B cell (primary cell): ENCODE measurements at regions not wholly inside any gene's neighbourhood (a gene's known extent, or its start where the extent isn't known, plus 50 kb on each side); places are given as distances from the start of the nearest gene placed in this dataset.

Experiments used
- ATAC-seq: fragments of 200-7000 bp; cut with Tn5 transposase; one replicate; pipeline ENCODE4 v1.10.0; 2021; ENCODE audit warnings: low read depth, mild to moderate bottlenecking, moderate number of reproducible peaks, moderate library complexity
- CTCF ChIA-PET: fragments of 350-600 bp; sonication (Branson Sonifier 250); formaldehyde crosslinking; loops from one replicate; lab custom pipeline; 2021; ENCODE audit warnings: antibody characterized with exemption, inconsistent platforms; lab: Charles Lee
- POLR2A ChIA-PET: fragments of 350-600 bp; sonication (Branson Sonifier 250); formaldehyde crosslinking; loops from one replicate; lab custom pipeline; 2021; ENCODE audit warnings: antibody characterized with exemption; lab: Charles Lee
- DNase-seq: peaks from one replicate; pipeline ENCODE4 v3.0.0; 2013
- H2AFZ ChIP-seq: 2 replicates; pipeline ENCODE4 v1.6.1; 2012; ENCODE audit warnings: mild to moderate bottlenecking, low read depth, low read length; ENCODE audit not compliant: insufficient read depth, poor library complexity, severe bottlenecking
- H3K27ac ChIP-seq, 2 donors: 1 replicate in 1 of 2; 2 replicates in 1 of 2; pipeline ENCODE4 v1.5.1; 2012 to 2013; ENCODE audit warnings: low read length in 2 of 2, mild to moderate bottlenecking in 2 of 2, moderate library complexity in 1 of 2
- H3K27me3 ChIP-seq, 4 experiments: fragments of 200-600 bp in 1 of 4; sonication (generic) in 1 of 4; replicated peaks in 1 of 4; 1 replicate in 2 of 4; 2 replicates in 2 of 4; pipeline versions ENCODE4 v1.6.1 to v1.7.0; 2013 to 2016; ENCODE audit warnings: low read length in 3 of 4, mild to moderate bottlenecking in 2 of 4, mixed read lengths in 1 of 4, moderate library complexity in 1 of 4; ENCODE audit not compliant: insufficient read depth in 4 of 4, control insufficient read depth in 3 of 4; ENCODE audit errors: control extremely low read depth in 1 of 4
- H3K36me3 ChIP-seq, 2 experiments: replicated peaks in 1 of 2; 1 replicate in 1 of 2; 2 replicates in 1 of 2; pipeline versions ENCODE4 v1.6.1 to v1.7.1; 2013; ENCODE audit warnings: low read length in 1 of 2; ENCODE audit not compliant: insufficient read depth in 2 of 2, control insufficient read depth in 1 of 2; ENCODE audit errors: control extremely low read depth in 1 of 2, extremely low read depth in 1 of 2
- H3K4me1 ChIP-seq, 2 donors: fragments of 200-600 bp in 1 of 2; sonication (generic) in 1 of 2; 1 replicate in 1 of 2; 2 replicates in 1 of 2; pipeline versions ENCODE4 v1.5.1 to v1.6.1; 2013 to 2017; ENCODE audit warnings: low read length in 2 of 2; ENCODE audit not compliant: control insufficient read depth in 2 of 2, insufficient read depth in 2 of 2
- H3K4me2 ChIP-seq: replicated peaks from 2 replicates; pipeline ENCODE3; 2012; ENCODE audit warnings: mild to moderate bottlenecking, low read depth, low read length; ENCODE audit not compliant: poor library complexity, severe bottlenecking
- H3K4me3 ChIP-seq, 5 experiments: fragments of 200-600 bp in 1 of 5; sonication (generic) in 1 of 5; 1 replicate in 3 of 5; 2 replicates in 2 of 5; pipeline versions ENCODE4 v1.5.1 to v1.7.0; 2011 to 2016; ENCODE audit warnings: low read length in 4 of 5, mild to moderate bottlenecking in 4 of 5, low read depth in 2 of 5, control low read depth in 1 of 5, moderate library complexity in 1 of 5; ENCODE audit not compliant: insufficient read depth in 1 of 5; ENCODE audit errors: control extremely low read depth in 1 of 5, extremely low read depth in 1 of 5
- H3K79me2 ChIP-seq: fragments of 200-600 bp; sonication (generic); one replicate; pipeline ENCODE4 v1.6.0; 2016; ENCODE audit warnings: low read length; ENCODE audit not compliant: control insufficient read depth, insufficient read depth
- H3K9ac ChIP-seq: fragments of 200-600 bp; sonication (generic); 2 replicates; pipeline ENCODE4 v1.6.1; 2017; ENCODE audit warnings: mild to moderate bottlenecking, low read length, moderate library complexity
- H3K9me3 ChIP-seq, 3 donors: one replicate each; pipeline versions ENCODE4 v1.6.1 to v1.7.1; 2013; ENCODE audit warnings: low read length in 2 of 3; ENCODE audit not compliant: control insufficient read depth in 2 of 3, insufficient read depth in 1 of 3; ENCODE audit errors: control extremely low read depth in 1 of 3
- H4K20me1 ChIP-seq: 2 replicates; pipeline ENCODE4 v1.6.0; 2012; ENCODE audit warnings: mild to moderate bottlenecking, low read length; ENCODE audit not compliant: insufficient read depth, control insufficient read depth, poor library complexity, severe bottlenecking
- H3K27ac Mint-ChIP-seq: one replicate; pipeline ENCODE4 v1.8.0; 2021; ENCODE audit warnings: mixed read lengths
- H3K27me3 Mint-ChIP-seq: one replicate; pipeline ENCODE4 v1.8.0; 2021; ENCODE audit warnings: mixed read lengths
- H3K4me1 Mint-ChIP-seq: one replicate; pipeline ENCODE4 v1.8.0; 2021; ENCODE audit warnings: mixed read lengths
- H3K4me3 Mint-ChIP-seq: one replicate; pipeline ENCODE4 v1.8.0; 2021; ENCODE audit warnings: mixed read lengths
- H3K9me3 Mint-ChIP-seq: one replicate; pipeline ENCODE4 v1.8.0; 2022; ENCODE audit warnings: mixed read lengths; ENCODE audit not compliant: insufficient read depth
- CTCF ChIP-seq: fragments of 200-600 bp; IDR thresholded peaks from one replicate; pipeline ENCODE4 v1.8.0; 2022; ENCODE audit warnings: antibody characterized with exemption, mild to moderate bottlenecking
- EZH2 ChIP-seq: IDR thresholded peaks from 2 replicates; pipeline ENCODE4 v1.6.1; 2012; ENCODE audit warnings: borderline replicate concordance, low read depth, mild to moderate bottlenecking, moderate library complexity, low read length; ENCODE audit not compliant: insufficient read depth, poor library complexity, severe bottlenecking
- WGBS: methylation state at CpG from one replicate; pipeline ENCODE4 v1.1.5; 2013; ENCODE audit warnings: missing lambda C conversion rate; ENCODE audit not compliant: insufficient coverage; 5-methylcytosine and 5-hydroxymethylcytosine counted together
- intact Hi-C: fragments of 100-400 bp; cut with micrococcal nuclease; formaldehyde crosslinking; loops from one replicate; pipeline ENCODE4 v1.10.0; 2022

DNA sequence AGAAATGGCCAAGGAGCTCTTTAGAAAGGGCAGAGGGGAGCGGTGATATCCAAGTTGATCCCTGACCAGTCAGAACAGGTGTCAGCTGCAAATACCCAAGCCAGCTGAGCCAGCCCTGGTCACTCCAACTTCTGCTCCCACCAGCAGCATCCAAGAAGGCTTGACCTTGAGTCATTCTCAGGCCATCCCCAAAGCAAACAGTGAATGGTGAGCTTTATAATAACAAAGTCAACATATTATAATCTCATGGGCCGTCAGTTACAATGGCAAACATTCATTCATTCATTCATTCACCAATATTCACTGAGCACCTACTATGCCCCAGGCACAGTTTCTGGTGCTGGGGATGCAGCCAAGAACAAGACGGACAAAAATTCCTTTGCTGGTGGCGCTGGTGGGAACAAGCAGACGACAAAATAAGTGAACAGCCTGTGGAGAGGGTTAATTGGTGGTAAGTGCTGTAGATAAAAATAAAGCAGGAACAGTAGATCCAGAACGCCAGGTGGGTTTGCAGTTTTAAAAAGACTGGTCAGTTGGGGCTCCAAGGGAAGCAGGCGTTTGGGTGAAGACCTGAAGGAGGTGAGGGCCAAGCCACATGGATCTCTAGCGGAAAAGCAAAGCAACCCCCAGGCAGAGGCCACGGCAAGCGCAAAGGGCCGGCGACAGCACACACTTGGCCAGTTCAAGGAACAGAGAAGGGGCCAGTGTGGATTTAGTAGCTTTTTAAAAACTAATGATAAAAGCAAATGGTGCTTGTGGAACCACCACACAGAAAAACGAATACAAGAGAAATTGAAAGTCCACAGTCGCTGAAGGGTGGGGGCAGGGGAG lies 131.8 kb upstream of the PTPN1 start:
- H3K79me2 ChIP-seq, result no peaks in the 10 kb centered on the region
- Mint-ChIP-seq H3K4me1 (peaks cover 15% of the 10 kb centered on the region), H3K9me3 (no peaks in the 10 kb centered on the region), H3K4me3 (no peak overlapping the region), H3K27ac (no peak overlapping the region), H3K27me3 (peaks cover 21% of the 10 kb centered on the region)
- no peaks in the 10 kb centered on the region for H3K9me3 ChIP-seq
- DNase-seq (no peak), ATAC-seq (no peak)
- H3K27ac ChIP-seq, result no peak overlapping the region
- H3K4me2 ChIP-seq, result no peak overlapping the region
- intact Hi-C loops, result no loop called here
- no peaks in the 10 kb centered on the region for H4K20me1 ChIP-seq
- no peaks in the 10 kb centered on the region for H3K36me3 ChIP-seq
- peaks cover 0 to 8% (median 0%) of the 10 kb centered on the region in 4 experiments for H3K27me3 ChIP-seq
- TF ChIP-seq EZH2 (no peak), CTCF (no peak)
- H3K4me1 ChIP-seq, result peaks cover 6 to 12% of the 10 kb centered on the region in 2 donors
- 92% methylated on average over 14 of the region's 14 CpGs for WGBS
- no peak overlapping the region for H2AFZ ChIP-seq
- H3K4me3 ChIP-seq, result no peak overlapping the region
- CTCF ChIA-PET, result no interaction called here
- POLR2A ChIA-PET, result no interaction called here
- H3K9ac ChIP-seq, result no peak overlapping the region
